ENCODE measurements at regions not wholly inside any gene's neighbourhood (a gene's known extent, or its start where the extent isn't known, plus 50 kb on each side); places are given as distances from the start of the nearest gene placed in this dataset.

DNA sequence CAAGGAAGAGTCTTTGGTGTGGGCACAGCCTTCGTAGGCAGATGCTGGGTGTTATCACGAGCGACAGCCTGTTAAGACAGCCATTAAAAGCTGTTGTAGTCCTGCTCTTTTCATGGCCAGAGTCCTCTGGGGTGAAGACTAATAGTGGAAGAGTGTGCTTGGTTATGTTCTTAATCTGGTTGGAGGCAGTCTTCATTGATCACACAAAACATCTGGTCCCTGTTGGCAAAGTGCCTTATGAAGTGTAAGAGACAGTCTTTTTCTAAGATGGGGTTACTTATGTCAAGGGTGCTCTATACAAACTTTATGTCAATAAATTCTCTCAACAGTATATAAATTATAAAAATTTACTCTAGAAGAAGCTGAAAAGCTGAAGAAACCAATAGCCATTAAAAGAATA lies 280.4 kb downstream of the CAAP1 start:
- TF ChIP-seq POLR2A (IDR thresholded peaks at IDR 0.05) (no peak), CTCF (IDR thresholded peaks at IDR 0.05) (no peak)

Data from lower leg skin (tissue), 3 donors.